Dendritic cell treated with granulocyte-macrophage colony-stimulating factor and Interleukin-4, amounts not matched to agents 40 ng/mL and 50 ng/mL, for 4 days (primary cell): ENCODE measurements at regions not wholly inside any gene's neighbourhood (a gene's known extent, or its start where the extent isn't known, plus 50 kb on each side); places are given as distances from the start of the nearest gene placed in this dataset.

ENCODE experiments used
- H3K27ac Mint-ChIP-seq: one replicate; pipeline ENCODE4 v1.8.0; 2022; ENCODE audit warnings: mild to moderate bottlenecking, mixed read lengths
- H3K27me3 Mint-ChIP-seq: one replicate; pipeline ENCODE4 v1.8.0; 2022; ENCODE audit warnings: mild to moderate bottlenecking, mixed read lengths
- H3K36me3 Mint-ChIP-seq: one replicate; pipeline ENCODE4 v1.8.0; 2022; ENCODE audit warnings: low read depth, mixed read lengths
- H3K4me1 Mint-ChIP-seq: one replicate; pipeline ENCODE4 v1.8.0; 2022; ENCODE audit warnings: low read depth, mixed read lengths
- H3K4me3 Mint-ChIP-seq: one replicate; pipeline ENCODE4 v1.8.0; 2022; ENCODE audit warnings: mild to moderate bottlenecking, moderate library complexity, mixed read lengths
- H3K9me3 Mint-ChIP-seq: one replicate; pipeline ENCODE4 v1.8.0; 2022; ENCODE audit warnings: mixed read lengths
- intact Hi-C: fragments of 100-400 bp; cut with micrococcal nuclease; formaldehyde crosslinking; loops from one replicate; pipeline ENCODE4 v1.15.0; 2022

GRCh38 chr11:106399624-106400023, 322.2 kb downstream of the AASDHPPT start:
- Mint-ChIP-seq H3K27me3 (no peaks in the 10 kb centered on the region), H3K4me3 (no peak overlapping the region), H3K4me1 (no peaks in the 10 kb centered on the region), H3K36me3 (no peaks in the 10 kb centered on the region), H3K9me3 (peaks cover 34% of the 10 kb centered on the region), H3K27ac (no peak overlapping the region)
- intact Hi-C loops, result no loop called here

GRCh38 chr11:106400949-106401570, 323.6 kb downstream of the AASDHPPT start:
- Mint-ChIP-seq H3K4me3 (no peak overlapping the region), H3K36me3 (no peaks in the 10 kb centered on the region), H3K27ac (no peak overlapping the region), H3K27me3 (no peaks in the 10 kb centered on the region), H3K9me3 (peaks cover 31% of the 10 kb centered on the region), H3K4me1 (no peaks in the 10 kb centered on the region)
- intact Hi-C loops, result no loop called here

- Mint-ChIP-seq H3K27ac (no peak overlapping the region), H3K4me3 (no peak overlapping the region), H3K36me3 (no peaks in the 10 kb centered on the region), H3K27me3 (no peaks in the 10 kb centered on the region), H3K4me1 (no peaks in the 10 kb centered on the region), H3K9me3 (peaks cover 16% of the 10 kb centered on the region)
- intact Hi-C loops, result no loop called here
These were observed 326.3 kb downstream of the AASDHPPT start for GRCh38 chr11:106403751-106404150.

GRCh38 chr11:106409222-106409621, 331.8 kb downstream of the AASDHPPT start:
- Mint-ChIP-seq H3K9me3 (peaks cover 23% of the 10 kb centered on the region), H3K36me3 (no peaks in the 10 kb centered on the region), H3K4me1 (no peaks in the 10 kb centered on the region), H3K27ac (no peak overlapping the region), H3K27me3 (no peaks in the 10 kb centered on the region), H3K4me3 (no peak overlapping the region)
- intact Hi-C loops, result no loop called here

GRCh38 chr11:106409671-106410070, 332.2 kb downstream of the AASDHPPT start:
- H3K36me3 Mint-ChIP-seq, result no peaks in the 10 kb centered on the region
- intact Hi-C loops, result no loop called here
- H3K4me1 Mint-ChIP-seq, result no peaks in the 10 kb centered on the region
- peaks cover 23% of the 10 kb centered on the region for H3K9me3 Mint-ChIP-seq
- no peaks in the 10 kb centered on the region for H3K27me3 Mint-ChIP-seq
- H3K27ac Mint-ChIP-seq, result no peak overlapping the region
- no peak overlapping the region for H3K4me3 Mint-ChIP-seq

- no peak overlapping the region for H3K27ac Mint-ChIP-seq
- no peaks in the 10 kb centered on the region for H3K27me3 Mint-ChIP-seq
- no peaks in the 10 kb centered on the region for H3K36me3 Mint-ChIP-seq
- H3K9me3 Mint-ChIP-seq, result peaks cover 26% of the 10 kb centered on the region
- H3K4me1 Mint-ChIP-seq, result no peaks in the 10 kb centered on the region
- no peak overlapping the region for H3K4me3 Mint-ChIP-seq
- intact Hi-C loops, result no loop called here
These were observed 333.4 kb downstream of the AASDHPPT start for GRCh38 chr11:106410902-106411301.

- no peak overlapping the region for H3K27ac Mint-ChIP-seq
- H3K4me3 Mint-ChIP-seq, result no peak overlapping the region
- H3K9me3 Mint-ChIP-seq, result peaks cover 41% of the 10 kb centered on the region
- H3K36me3 Mint-ChIP-seq, result no peaks in the 10 kb centered on the region
- intact Hi-C loops, result no loop called here
- H3K27me3 Mint-ChIP-seq, result no peaks in the 10 kb centered on the region
- no peaks in the 10 kb centered on the region for H3K4me1 Mint-ChIP-seq
These were observed 335.8 kb downstream of the AASDHPPT start for GRCh38 chr11:106413222-106413621.

GRCh38 chr11:106415510-106415909, 338.0 kb downstream of the AASDHPPT start:
- Mint-ChIP-seq H3K27ac (no peak overlapping the region), H3K4me1 (no peaks in the 10 kb centered on the region), H3K27me3 (no peaks in the 10 kb centered on the region), H3K9me3 (peaks cover 42% of the 10 kb centered on the region), H3K36me3 (no peaks in the 10 kb centered on the region), H3K4me3 (no peak overlapping the region)
- intact Hi-C loops, result no loop called here

GRCh38 chr11:106418791-106419190, 341.3 kb downstream of the AASDHPPT start:
- no peaks in the 10 kb centered on the region for H3K27me3 Mint-ChIP-seq
- peaks cover 41% of the 10 kb centered on the region for H3K9me3 Mint-ChIP-seq
- no peaks in the 10 kb centered on the region for H3K36me3 Mint-ChIP-seq
- H3K27ac Mint-ChIP-seq, result no peak overlapping the region
- intact Hi-C loops, result no loop called here
- H3K4me3 Mint-ChIP-seq, result no peak overlapping the region
- H3K4me1 Mint-ChIP-seq, result no peaks in the 10 kb centered on the region

- H3K27ac Mint-ChIP-seq, result no peak overlapping the region
These were observed 342.7 kb downstream of the AASDHPPT start for GRCh38 chr11:106420048-106420665.

GRCh38 chr11:106420686-106421085, 343.2 kb downstream of the AASDHPPT start:
- Mint-ChIP-seq H3K27me3 (no peaks in the 10 kb centered on the region), H3K4me3 (no peak overlapping the region), H3K9me3 (peaks cover 26% of the 10 kb centered on the region), H3K36me3 (no peaks in the 10 kb centered on the region), H3K4me1 (no peaks in the 10 kb centered on the region), H3K27ac (no peak overlapping the region)
- intact Hi-C loops, result no loop called here

More at GRCh38 chr11:106420048-106420665, 342.7 kb downstream of the AASDHPPT start:
- H3K36me3 Mint-ChIP-seq, result no peaks in the 10 kb centered on the region
- H3K27me3 Mint-ChIP-seq, result no peaks in the 10 kb centered on the region
- intact Hi-C loops, result no loop called here
- H3K4me3 Mint-ChIP-seq, result no peak overlapping the region
- H3K9me3 Mint-ChIP-seq, result peaks cover 31% of the 10 kb centered on the region
- no peaks in the 10 kb centered on the region for H3K4me1 Mint-ChIP-seq

- Mint-ChIP-seq H3K27ac (no peak overlapping the region), H3K36me3 (no peaks in the 10 kb centered on the region), H3K9me3 (peaks cover 15% of the 10 kb centered on the region), H3K4me3 (no peak overlapping the region), H3K27me3 (no peaks in the 10 kb centered on the region), H3K4me1 (no peaks in the 10 kb centered on the region)
- intact Hi-C loops, result no loop called here
These were observed 344.3 kb downstream of the AASDHPPT start for GRCh38 chr11:106421676-106422292.

GRCh38 chr11:106422583-106422982, 345.1 kb downstream of the AASDHPPT start:
- H3K4me3 Mint-ChIP-seq, result no peak overlapping the region
- intact Hi-C loops, result no loop called here

GRCh38 chr11:106424111-106424510, 346.6 kb downstream of the AASDHPPT start:
- intact Hi-C loops, result no loop called here
- Mint-ChIP-seq H3K27ac (no peak overlapping the region), H3K27me3 (no peaks in the 10 kb centered on the region), H3K9me3 (peaks cover 8% of the 10 kb centered on the region), H3K4me1 (no peaks in the 10 kb centered on the region), H3K4me3 (no peak overlapping the region), H3K36me3 (no peaks in the 10 kb centered on the region)

More at GRCh38 chr11:106422583-106422982, 345.1 kb downstream of the AASDHPPT start:
- Mint-ChIP-seq H3K27me3 (no peaks in the 10 kb centered on the region), H3K4me1 (no peaks in the 10 kb centered on the region), H3K9me3 (peaks cover 8% of the 10 kb centered on the region), H3K36me3 (no peaks in the 10 kb centered on the region), H3K27ac (no peak overlapping the region)
